Endodermal cell (in vitro differentiated cells): ENCODE measurements at regions not wholly inside any gene's neighbourhood (a gene's known extent, or its start where the extent isn't known, plus 50 kb on each side); places are given as distances from the start of the nearest gene placed in this dataset.

ENCODE experiments used
- DNase-seq: peaks from one replicate; pipeline ENCODE4 v3.0.0-alpha.2; 2017
- H3K27ac ChIP-seq: 2 replicates; pipeline ENCODE4 v1.5.1; 2013; ENCODE audit warnings: mild to moderate bottlenecking, low read depth, low read length, moderate library complexity
- H3K27me3 ChIP-seq: 2 replicates; pipeline ENCODE4 v1.6.1; 2013; ENCODE audit warnings: mild to moderate bottlenecking, low read length, moderate library complexity; ENCODE audit not compliant: insufficient read depth, control insufficient read depth, poor library complexity, severe bottlenecking
- H3K36me3 ChIP-seq: 2 replicates; pipeline ENCODE4 v1.7.0; 2013; ENCODE audit warnings: mild to moderate bottlenecking, low read length, moderate library complexity; ENCODE audit not compliant: control insufficient read depth, insufficient read depth
- H3K4me1 ChIP-seq: one replicate; pipeline ENCODE4 v1.7.0; 2013; ENCODE audit warnings: low read length; ENCODE audit not compliant: control insufficient read depth, insufficient read depth
- H3K4me3 ChIP-seq: 2 replicates; pipeline ENCODE4 v1.5.1; 2013; ENCODE audit warnings: mild to moderate bottlenecking, low read length, moderate library complexity
- H3K9ac ChIP-seq: 2 replicates; pipeline ENCODE4 v1.6.1; 2013; ENCODE audit warnings: mild to moderate bottlenecking, low read length, moderate library complexity; ENCODE audit not compliant: poor library complexity, severe bottlenecking; ENCODE audit errors: extremely low read depth
- H3K9me3 ChIP-seq: 2 replicates; pipeline ENCODE4 v1.6.1; 2013; ENCODE audit warnings: mild to moderate bottlenecking, low read length, moderate library complexity; ENCODE audit not compliant: control insufficient read depth
- H3K27ac Mint-ChIP-seq: 2 replicates; pipeline ENCODE4 v1.8.0; 2020; ENCODE audit warnings: mixed read lengths
- H3K27me3 Mint-ChIP-seq: 2 replicates; pipeline ENCODE4 v1.8.0; 2021; ENCODE audit warnings: mild to moderate bottlenecking, mixed read lengths; ENCODE audit not compliant: insufficient read depth
- H3K36me3 Mint-ChIP-seq: 2 replicates; pipeline ENCODE4 v1.8.0; 2020; ENCODE audit warnings: low read depth, mixed read lengths
- H3K4me1 Mint-ChIP-seq: 2 replicates; pipeline ENCODE4 v1.8.0; 2020; ENCODE audit warnings: mixed read lengths
- H3K4me3 Mint-ChIP-seq: 2 replicates; pipeline ENCODE4 v1.8.0; 2020; ENCODE audit warnings: mild to moderate bottlenecking, moderate library complexity, mixed read lengths
- H3K9me3 Mint-ChIP-seq: 2 replicates; pipeline ENCODE4 v1.8.0; 2020; ENCODE audit warnings: mild to moderate bottlenecking, mixed read lengths
- WGBS, 2 experiments: methylation state at CpG; one replicate each; pipeline versions ENCODE4 v1.1.5 to v1.1.7; 2013; ENCODE audit warnings: missing lambda C conversion rate in 2 of 2, mixed read lengths in 1 of 2; ENCODE audit not compliant: insufficient coverage in 1 of 2, insufficient read length in 1 of 2; 5-methylcytosine and 5-hydroxymethylcytosine counted together
- TF ChIP-seq, protein P1 (sequence below): fragments of 200-600 bp; sonication (generic); conservative IDR thresholded peaks from 2 replicates; pipeline ENCODE4 v1.5.0; 2021; ENCODE audit warnings: antibody characterized with exemption, mild to moderate bottlenecking

DNA sequence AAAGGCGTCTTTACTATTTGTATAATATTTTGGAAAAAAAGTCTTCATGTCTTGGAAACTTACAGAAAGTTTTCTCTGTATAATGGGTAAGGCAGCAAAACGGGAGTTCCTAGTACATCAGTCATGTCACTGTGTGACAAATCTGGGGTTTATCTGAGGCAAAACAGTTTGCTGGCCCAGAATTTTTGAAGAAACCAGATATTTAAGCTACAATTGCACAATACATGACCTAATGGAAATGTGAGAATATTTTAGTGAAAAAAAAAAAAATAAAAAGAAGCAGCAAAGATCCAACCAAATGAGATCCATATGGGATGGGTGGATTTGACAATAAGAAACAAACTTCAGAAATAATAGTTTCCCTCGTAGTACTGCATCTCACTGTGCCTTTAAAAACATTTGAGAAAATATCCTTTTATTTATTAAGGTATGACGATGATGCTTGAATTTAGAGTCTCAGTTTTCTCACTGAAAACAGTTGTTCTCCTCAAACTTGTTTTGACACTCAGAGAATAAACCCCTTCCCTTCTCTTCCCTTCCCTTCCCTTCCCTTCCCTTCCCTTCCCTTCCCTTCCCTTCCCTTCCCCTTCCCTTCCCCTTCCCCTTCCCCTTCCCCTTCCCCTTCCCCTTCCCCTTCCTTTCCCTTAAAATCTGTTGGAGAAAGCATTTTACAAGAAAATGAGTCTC is 180.5 kb upstream of the TUT7 start:
- Histone ChIP-seq H3K9me3 (no peaks in the 10 kb centered on the region), H3K9ac (no peak overlapping the region), H3K4me3 (no peak overlapping the region), H3K36me3 (no peaks in the 10 kb centered on the region), H3K4me1 (no peaks in the 10 kb centered on the region), H3K27me3 (no peaks in the 10 kb centered on the region), H3K27ac (no peak overlapping the region)
- no peak overlapping the region for H3K27ac Mint-ChIP-seq
- TF ChIP-seq, protein P1, sequence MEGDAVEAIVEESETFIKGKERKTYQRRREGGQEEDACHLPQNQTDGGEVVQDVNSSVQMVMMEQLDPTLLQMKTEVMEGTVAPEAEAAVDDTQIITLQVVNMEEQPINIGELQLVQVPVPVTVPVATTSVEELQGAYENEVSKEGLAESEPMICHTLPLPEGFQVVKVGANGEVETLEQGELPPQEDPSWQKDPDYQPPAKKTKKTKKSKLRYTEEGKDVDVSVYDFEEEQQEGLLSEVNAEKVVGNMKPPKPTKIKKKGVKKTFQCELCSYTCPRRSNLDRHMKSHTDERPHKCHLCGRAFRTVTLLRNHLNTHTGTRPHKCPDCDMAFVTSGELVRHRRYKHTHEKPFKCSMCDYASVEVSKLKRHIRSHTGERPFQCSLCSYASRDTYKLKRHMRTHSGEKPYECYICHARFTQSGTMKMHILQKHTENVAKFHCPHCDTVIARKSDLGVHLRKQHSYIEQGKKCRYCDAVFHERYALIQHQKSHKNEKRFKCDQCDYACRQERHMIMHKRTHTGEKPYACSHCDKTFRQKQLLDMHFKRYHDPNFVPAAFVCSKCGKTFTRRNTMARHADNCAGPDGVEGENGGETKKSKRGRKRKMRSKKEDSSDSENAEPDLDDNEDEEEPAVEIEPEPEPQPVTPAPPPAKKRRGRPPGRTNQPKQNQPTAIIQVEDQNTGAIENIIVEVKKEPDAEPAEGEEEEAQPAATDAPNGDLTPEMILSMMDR: no peak
- no peaks in the 10 kb centered on the region for H3K27me3 Mint-ChIP-seq
- H3K4me3 Mint-ChIP-seq: no peak overlapping the region
- H3K4me1 Mint-ChIP-seq: no peaks in the 10 kb centered on the region
- no peak for DNase-seq
- WGBS, 2 experiments: 90% methylated on average over 4 of the region's 4 CpGs; no CpG with 5 or more reads in 1 of the 2 experiments
- H3K9me3 Mint-ChIP-seq: peaks cover 4% of the 10 kb centered on the region
- peaks cover 2% of the 10 kb centered on the region for H3K36me3 Mint-ChIP-seq

DNA sequence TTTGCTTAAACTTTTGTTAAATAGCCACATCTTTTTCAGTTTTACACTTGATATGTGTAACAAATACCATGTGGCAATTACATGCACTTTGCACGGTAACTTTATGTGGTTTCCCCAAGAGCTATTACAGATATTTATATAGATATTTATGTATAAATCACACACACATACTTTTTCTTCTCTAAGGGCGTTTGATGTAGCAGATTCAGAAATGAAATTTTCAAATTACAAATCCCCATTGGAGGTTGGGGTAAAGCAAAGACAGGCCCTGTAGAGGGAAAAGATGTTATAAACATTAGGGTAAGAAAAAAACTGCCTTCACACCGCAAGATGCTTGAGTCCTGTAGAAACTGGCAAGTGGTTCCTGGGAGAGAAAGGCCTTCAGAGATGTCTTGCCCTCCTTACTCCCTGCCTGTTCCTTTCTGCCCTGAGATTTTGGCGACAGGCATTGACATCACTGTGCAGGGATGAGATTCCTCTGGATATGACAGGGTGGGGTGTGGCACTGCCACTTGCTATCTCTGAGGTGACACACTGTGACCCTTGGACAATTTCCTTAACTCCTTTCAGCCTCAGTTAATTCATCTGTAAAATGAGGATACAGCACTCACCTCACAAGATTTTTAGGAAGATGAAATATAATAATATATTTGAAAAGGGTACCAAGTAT is 177.9 kb upstream of the TUT7 start:
- H3K27ac Mint-ChIP-seq: no peak overlapping the region

DNA sequence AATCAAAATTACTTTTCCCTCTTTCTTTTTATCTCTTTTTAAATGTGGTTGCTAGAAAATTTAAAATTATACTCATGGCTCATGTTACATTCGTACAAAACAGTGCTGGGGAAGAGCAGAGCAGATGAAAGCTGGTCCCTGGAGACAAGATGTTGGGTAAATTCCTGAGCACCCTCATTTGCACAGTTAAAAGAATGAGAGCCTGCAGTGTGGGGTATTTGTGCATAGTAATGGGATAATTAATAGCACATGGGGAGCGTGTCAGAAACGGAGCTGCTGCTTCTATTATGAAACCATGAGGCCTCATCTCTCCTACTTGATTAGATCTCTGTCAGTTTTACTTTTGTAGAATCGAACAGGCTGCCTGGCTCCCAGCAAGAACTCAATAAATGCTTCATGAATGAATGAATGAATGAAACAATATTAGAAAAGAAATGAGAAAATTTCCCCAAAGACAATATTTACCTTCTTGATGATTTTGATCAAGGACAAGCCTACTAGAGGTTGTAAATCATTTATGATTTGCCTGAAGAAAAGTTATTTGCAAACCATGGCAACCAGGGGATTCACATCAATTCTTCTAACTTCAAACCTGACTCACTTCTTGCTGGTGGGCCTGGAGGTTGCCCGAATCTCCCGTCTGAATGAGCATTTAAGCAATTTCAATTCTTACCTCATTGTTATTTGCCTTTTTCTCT is 177.2 kb upstream of the TUT7 start:
- no peak overlapping the region for H3K4me3 ChIP-seq
- Mint-ChIP-seq H3K36me3 (no peaks in the 10 kb centered on the region), H3K27me3 (no peaks in the 10 kb centered on the region), H3K9me3 (no peaks in the 10 kb centered on the region), H3K4me3 (no peak overlapping the region), H3K27ac (no peak overlapping the region), H3K4me1 (no peaks in the 10 kb centered on the region)
- no peaks in the 10 kb centered on the region for H3K27me3 ChIP-seq
- no peak overlapping the region for H3K9ac ChIP-seq
- 59 to 85% methylated on average over 4 to 6 of the region's 6 CpGs for WGBS, 2 experiments
- no peak overlapping the region for H3K27ac ChIP-seq
- H3K4me1 ChIP-seq: no peaks in the 10 kb centered on the region
- no peak for DNase-seq
- no peaks in the 10 kb centered on the region for H3K9me3 ChIP-seq
- H3K36me3 ChIP-seq: no peaks in the 10 kb centered on the region
- TF ChIP-seq, protein P1: no peak

More for the DNA sequence above, 177.9 kb upstream of the TUT7 start:
- WGBS, 2 experiments: 80 to 100% methylated on average over 1 to 2 of the region's 4 CpGs
- Histone ChIP-seq H3K9me3 (no peaks in the 10 kb centered on the region), H3K27ac (no peak overlapping the region), H3K27me3 (no peaks in the 10 kb centered on the region), H3K4me3 (no peak overlapping the region), H3K36me3 (no peaks in the 10 kb centered on the region), H3K4me1 (no peaks in the 10 kb centered on the region), H3K9ac (no peak overlapping the region)
- TF ChIP-seq, protein P1: no peak
- no peak overlapping the region for H3K4me3 Mint-ChIP-seq
- no peaks in the 10 kb centered on the region for H3K4me1 Mint-ChIP-seq
- no peak for DNase-seq
- no peaks in the 10 kb centered on the region for H3K27me3 Mint-ChIP-seq
- no peaks in the 10 kb centered on the region for H3K36me3 Mint-ChIP-seq
- H3K9me3 Mint-ChIP-seq: no peaks in the 10 kb centered on the region
